DOHH2 (cell line): ENCODE measurements at regions not wholly inside any gene's neighbourhood (a gene's known extent, or its start where the extent isn't known, plus 50 kb on each side); places are given as distances from the start of the nearest gene placed in this dataset.

ENCODE experiments used
- H3F3A ChIP-seq: fragments of 200-600 bp; sonication (generic), shearing (Covaris generic); 2 replicates; pipeline ENCODE4 v1.6.0; 2016; ENCODE audit warnings: antibody characterized with exemption, mild to moderate bottlenecking; ENCODE audit not compliant: control insufficient read depth, insufficient read depth
- H3K27ac ChIP-seq: fragments of 200-600 bp; sonication (generic); 2 replicates; pipeline ENCODE4 v1.5.1; 2014; ENCODE audit warnings: low read depth, mild to moderate bottlenecking, low read length, moderate library complexity
- H3K27me3 ChIP-seq: fragments of 200-600 bp; sonication (generic); 2 replicates; pipeline ENCODE4 v1.6.1; 2014; ENCODE audit warnings: mild to moderate bottlenecking, low read length, mixed read lengths; ENCODE audit not compliant: control insufficient read depth
- H3K36me3 ChIP-seq: fragments of 200-600 bp; sonication (generic); 2 replicates; pipeline ENCODE4 v1.6.1; 2014; ENCODE audit warnings: mild to moderate bottlenecking, low read length, moderate library complexity, mixed read lengths; ENCODE audit not compliant: control insufficient read depth
- H3K4me1 ChIP-seq: fragments of 200-600 bp; sonication (generic); 2 replicates; pipeline ENCODE4 v1.6.1; 2014; ENCODE audit warnings: mild to moderate bottlenecking, low read length, mixed read lengths; ENCODE audit not compliant: control insufficient read depth
- H3K4me2 ChIP-seq: fragments of 200-600 bp; sonication (generic); 2 replicates; pipeline ENCODE4 v1.6.0; 2014; ENCODE audit warnings: mild to moderate bottlenecking, low read length, moderate library complexity
- H3K4me3 ChIP-seq: fragments of 200-600 bp; sonication (generic); 2 replicates; pipeline ENCODE4 v1.5.1; 2014; ENCODE audit warnings: mild to moderate bottlenecking, low read length, mixed read lengths
- H3K79me2 ChIP-seq: fragments of 200-600 bp; sonication (generic); 2 replicates; pipeline ENCODE4 v1.6.1; 2014; ENCODE audit warnings: mild to moderate bottlenecking, low read length, mixed read lengths; ENCODE audit not compliant: control insufficient read depth
- H3K9me2 ChIP-seq: fragments of 200-600 bp; sonication (generic); replicated peaks from 2 replicates; pipeline ENCODE4 v1.6.1; 2014; ENCODE audit warnings: mild to moderate bottlenecking, low read length, mixed read lengths; ENCODE audit not compliant: control insufficient read depth
- H3K9me3 ChIP-seq: fragments of 200-600 bp; sonication (generic); 2 replicates; pipeline ENCODE4 v1.6.1; 2014; ENCODE audit warnings: antibody characterized with exemption, low read length, mixed read lengths; ENCODE audit not compliant: control insufficient read depth, insufficient read depth
- H4K20me1 ChIP-seq: fragments of 200-600 bp; sonication (generic); 2 replicates; pipeline ENCODE4 v1.6.0; 2014; ENCODE audit warnings: low read depth, mild to moderate bottlenecking, antibody characterized with exemption, low read length, moderate library complexity; ENCODE audit not compliant: control insufficient read depth, insufficient read depth
- EZH2phosphoT487 ChIP-seq: fragments of 200-600 bp; sonication (generic); IDR thresholded peaks from 2 replicates; pipeline ENCODE4 v1.6.1; 2017; ENCODE audit warnings: borderline replicate concordance, mild to moderate bottlenecking, antibody characterized with exemption, low read length, moderate library complexity, mixed read lengths
- TF ChIP-seq, protein P1 (sequence below): fragments of 200-600 bp; sonication (generic); IDR thresholded peaks from one replicate; pipeline ENCODE4 v1.5.1; 2014; ENCODE audit warnings: antibody characterized with exemption, mild to moderate bottlenecking, low read depth, low read length; ENCODE audit not compliant: poor library complexity, severe bottlenecking

DNA sequence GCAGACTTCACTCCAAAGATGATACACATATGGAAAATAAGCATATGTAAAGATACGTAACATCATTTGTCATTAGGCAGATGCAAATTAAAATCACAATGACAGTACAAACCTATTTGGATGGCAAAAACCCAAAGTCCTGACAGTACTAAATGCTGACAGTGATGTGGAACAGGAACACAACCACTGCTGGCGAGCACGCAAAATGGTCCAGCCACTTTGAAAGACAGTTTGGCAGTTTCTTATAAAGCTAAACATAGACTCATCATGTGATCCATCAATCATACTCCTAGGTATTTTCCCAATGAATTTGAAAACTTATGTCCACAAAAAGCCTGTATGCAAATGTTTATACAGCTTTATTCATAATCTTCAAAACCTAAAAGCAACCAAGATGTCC, 200.7 kb downstream of the RAMP3 start:
- Histone ChIP-seq H3K27me3 (0 out of 2 replicates have a peak, but pooled peaks cover 2% of the 10 kb centered on the region), H3K36me3 (no peaks in the 10 kb centered on the region), H3K4me2 (no peak overlapping the region), H3K4me3 (no peak overlapping the region), H3K9me3 (no peaks in the 10 kb centered on the region), H3K9me2 (no peaks in the 10 kb centered on the region), H3K79me2 (no peaks in the 10 kb centered on the region), H3K27ac (no peak overlapping the region), H4K20me1 (no peaks in the 10 kb centered on the region), H3F3A (no peaks in the 10 kb centered on the region), H3K4me1 (no peaks in the 10 kb centered on the region)
- no peak for TF ChIP-seq EZH2phosphoT487
- TF ChIP-seq, protein P1, sequence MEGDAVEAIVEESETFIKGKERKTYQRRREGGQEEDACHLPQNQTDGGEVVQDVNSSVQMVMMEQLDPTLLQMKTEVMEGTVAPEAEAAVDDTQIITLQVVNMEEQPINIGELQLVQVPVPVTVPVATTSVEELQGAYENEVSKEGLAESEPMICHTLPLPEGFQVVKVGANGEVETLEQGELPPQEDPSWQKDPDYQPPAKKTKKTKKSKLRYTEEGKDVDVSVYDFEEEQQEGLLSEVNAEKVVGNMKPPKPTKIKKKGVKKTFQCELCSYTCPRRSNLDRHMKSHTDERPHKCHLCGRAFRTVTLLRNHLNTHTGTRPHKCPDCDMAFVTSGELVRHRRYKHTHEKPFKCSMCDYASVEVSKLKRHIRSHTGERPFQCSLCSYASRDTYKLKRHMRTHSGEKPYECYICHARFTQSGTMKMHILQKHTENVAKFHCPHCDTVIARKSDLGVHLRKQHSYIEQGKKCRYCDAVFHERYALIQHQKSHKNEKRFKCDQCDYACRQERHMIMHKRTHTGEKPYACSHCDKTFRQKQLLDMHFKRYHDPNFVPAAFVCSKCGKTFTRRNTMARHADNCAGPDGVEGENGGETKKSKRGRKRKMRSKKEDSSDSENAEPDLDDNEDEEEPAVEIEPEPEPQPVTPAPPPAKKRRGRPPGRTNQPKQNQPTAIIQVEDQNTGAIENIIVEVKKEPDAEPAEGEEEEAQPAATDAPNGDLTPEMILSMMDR, result no peak

DNA sequence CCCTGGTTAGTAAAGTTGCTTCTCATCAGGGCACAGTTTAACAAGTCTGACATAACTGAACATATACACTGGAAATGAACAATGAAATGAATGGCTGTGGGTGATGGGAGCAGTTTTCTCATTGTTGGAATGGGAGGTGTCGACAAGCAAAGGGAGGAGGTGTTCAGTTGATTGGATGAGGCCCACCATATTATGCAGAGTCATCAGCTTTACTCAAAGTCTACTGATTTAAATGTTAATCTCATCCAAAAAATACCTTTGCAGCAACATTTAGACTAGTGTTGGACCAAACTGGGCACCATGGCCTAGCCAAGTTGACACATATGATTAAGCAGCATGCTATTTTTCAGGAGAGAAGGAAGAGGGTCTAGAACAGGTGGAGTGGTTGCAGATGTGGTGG, 201.7 kb downstream of the RAMP3 start:
- no peaks in the 10 kb centered on the region for H3K9me3 ChIP-seq
- TF ChIP-seq EZH2phosphoT487, result no peak
- TF ChIP-seq, protein P1, result no peak
- H3K27ac ChIP-seq, result no peak overlapping the region
- 0 out of 2 replicates have a peak, but pooled peaks cover 2% of the 10 kb centered on the region for H3K27me3 ChIP-seq
- no peaks in the 10 kb centered on the region for H3K9me2 ChIP-seq
- no peaks in the 10 kb centered on the region for H3F3A ChIP-seq
- H3K36me3 ChIP-seq, result no peaks in the 10 kb centered on the region
- H3K4me3 ChIP-seq, result no peak overlapping the region
- no peaks in the 10 kb centered on the region for H3K79me2 ChIP-seq
- no peaks in the 10 kb centered on the region for H3K4me1 ChIP-seq
- no peaks in the 10 kb centered on the region for H4K20me1 ChIP-seq
- H3K4me2 ChIP-seq, result no peak overlapping the region

DNA sequence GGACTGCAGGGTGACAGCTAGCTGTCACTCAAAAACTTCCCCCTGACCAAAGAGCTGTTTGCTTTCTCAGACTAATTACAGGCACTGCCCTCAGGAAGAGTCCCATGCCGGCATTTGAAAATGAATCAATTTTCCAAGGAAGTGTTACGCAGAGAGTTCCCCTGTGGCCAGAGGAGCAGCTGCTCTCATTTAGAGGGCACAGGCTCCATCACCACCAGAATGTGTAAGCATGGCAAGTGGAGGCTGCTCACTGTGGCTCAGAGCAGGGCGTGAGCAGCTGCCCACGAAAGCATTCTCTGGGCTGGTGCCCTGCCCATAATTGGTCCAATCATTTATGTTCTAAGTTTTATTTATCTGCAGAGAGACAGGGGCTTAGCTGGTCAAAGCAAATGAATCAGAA, 202.2 kb downstream of the RAMP3 start:
- no peaks in the 10 kb centered on the region for H3K4me1 ChIP-seq
- no peak overlapping the region for H3K27ac ChIP-seq
- 0 out of 2 replicates have a peak, but pooled peaks cover 2% of the 10 kb centered on the region for H3K27me3 ChIP-seq
- H3K9me3 ChIP-seq, result no peaks in the 10 kb centered on the region
- no peaks in the 10 kb centered on the region for H3K9me2 ChIP-seq
- H4K20me1 ChIP-seq, result no peaks in the 10 kb centered on the region
- H3K36me3 ChIP-seq, result no peaks in the 10 kb centered on the region
- H3F3A ChIP-seq, result no peaks in the 10 kb centered on the region
- no peak overlapping the region for H3K4me2 ChIP-seq
- TF ChIP-seq EZH2phosphoT487, result no peak
- TF ChIP-seq, protein P1, result no peak
- H3K4me3 ChIP-seq, result no peak overlapping the region
- no peaks in the 10 kb centered on the region for H3K79me2 ChIP-seq
